NCI-H146 treated with DMSO at 0.1 percent for 48 hours (cell line): ENCODE measurements at regions not wholly inside any gene's neighbourhood (a gene's known extent, or its start where the extent isn't known, plus 50 kb on each side); places are given as distances from the start of the nearest gene placed in this dataset.

Experiments used
- DNase-seq: peaks from one replicate; lab custom pipeline; 2025; ENCODE audit not compliant: unreplicated experiment; lab: John Stamatoyannopoulos, UW

- no peak for DNase-seq
These were observed 129.6 kb upstream of the MKLN1 start for GRCh38 chr7:131197920-131198615.

- no peak for DNase-seq
These were observed 125.2 kb upstream of the MKLN1 start for GRCh38 chr7:131202451-131202850.

GRCh38 chr7:131203291-131203976 lies 124.2 kb upstream of the MKLN1 start:
- no peak for DNase-seq

- DNase-seq, result no peak
These were observed 118.9 kb upstream of the MKLN1 start for GRCh38 chr7:131208777-131209176.

GRCh38 chr7:131210618-131211017 lies 117.1 kb upstream of the MKLN1 start:
- no peak for DNase-seq

GRCh38 chr7:131211500-131211899 lies 116.2 kb upstream of the MKLN1 start:
- no peak for DNase-seq

- no peak for DNase-seq
These were observed 115.6 kb upstream of the MKLN1 start for GRCh38 chr7:131212114-131212513.

GRCh38 chr7:131218727-131219128 lies 108.9 kb upstream of the MKLN1 start:
- no peak for DNase-seq

- DNase-seq, result no peak
These were observed 108.2 kb upstream of the MKLN1 start for GRCh38 chr7:131219312-131220041.

- DNase-seq, result no peak
These were observed 106.6 kb upstream of the MKLN1 start for GRCh38 chr7:131221061-131221460.

- DNase-seq, result no peak
These were observed 105.5 kb upstream of the MKLN1 start for GRCh38 chr7:131222171-131222570.

- DNase-seq, result no peak
These were observed 104.5 kb upstream of the MKLN1 start for GRCh38 chr7:131223151-131223550.

- DNase-seq, result no peak
These were observed 102.7 kb upstream of the MKLN1 start for GRCh38 chr7:131224996-131225395.

GRCh38 chr7:131225619-131226513 lies 101.8 kb upstream of the MKLN1 start:
- peak; percentile 16 for DNase-seq

GRCh38 chr7:131226514-131226865 lies 101.2 kb upstream of the MKLN1 start:
- DNase-seq, result no peak

GRCh38 chr7:131231381-131232220 lies 96.1 kb upstream of the MKLN1 start:
- DNase-seq, result no peak

GRCh38 chr7:131232768-131233167 lies 94.9 kb upstream of the MKLN1 start:
- no peak for DNase-seq

- DNase-seq, result no peak
These were observed 94.5 kb upstream of the MKLN1 start for GRCh38 chr7:131233193-131233592.

- no peak for DNase-seq
These were observed 92.8 kb upstream of the MKLN1 start for GRCh38 chr7:131234719-131235488.
